ENCODE measurements at regions not wholly inside any gene's neighbourhood (a gene's known extent, or its start where the extent isn't known, plus 50 kb on each side); places are given as distances from the start of the nearest gene placed in this dataset.
"Not testable (repeated sequence)": the region's sequence is repeated elsewhere in the genome, so short reads cannot be mapped to it uniquely, and the experiment has no call there.

DNA sequence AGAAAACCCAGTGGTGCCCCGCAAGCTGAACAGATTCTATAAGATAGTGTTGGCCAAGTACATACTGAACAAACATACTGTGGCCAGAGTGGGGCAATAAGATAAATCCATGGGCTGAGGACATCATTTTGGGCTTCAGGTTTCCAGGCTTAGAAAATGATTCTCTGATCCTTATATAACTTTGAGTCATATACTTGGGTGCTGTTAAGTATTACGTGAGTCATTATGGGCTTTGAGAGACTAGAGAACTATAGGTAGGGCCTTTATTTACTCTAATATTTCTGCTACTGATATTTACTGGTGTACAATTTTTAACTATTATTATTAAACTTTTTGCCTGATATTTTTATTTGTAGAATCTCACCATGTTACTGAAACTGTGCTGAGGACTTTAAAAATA lies 586.1 kb downstream of the CENPC start:
- H3K4me3 ChIP-seq, result no peak overlapping the region
- in situ Hi-C loops (cut with MboI; ENCODE audit: low pct_unique_long_range_greater_than_20kb in 2 of 9, low sequenced_read_pairs in 9 of 9, unreplicated experiment in 9 of 9), result no loop called here
- WGBS, 10 experiments, result 0 to 100% (median 80%) methylated on average over 1 to 2 of the region's 2 CpGs; no CpG with 5 or more reads in 1 of the 10 experiments
- no peak for ATAC-seq (replicated peaks in 6 of 8)
- H3K4me1 ChIP-seq (replicated peaks in 1 of 2), result no peaks in the 10 kb centered on the region
- no peak overlapping the region for H3K27ac ChIP-seq

DNA sequence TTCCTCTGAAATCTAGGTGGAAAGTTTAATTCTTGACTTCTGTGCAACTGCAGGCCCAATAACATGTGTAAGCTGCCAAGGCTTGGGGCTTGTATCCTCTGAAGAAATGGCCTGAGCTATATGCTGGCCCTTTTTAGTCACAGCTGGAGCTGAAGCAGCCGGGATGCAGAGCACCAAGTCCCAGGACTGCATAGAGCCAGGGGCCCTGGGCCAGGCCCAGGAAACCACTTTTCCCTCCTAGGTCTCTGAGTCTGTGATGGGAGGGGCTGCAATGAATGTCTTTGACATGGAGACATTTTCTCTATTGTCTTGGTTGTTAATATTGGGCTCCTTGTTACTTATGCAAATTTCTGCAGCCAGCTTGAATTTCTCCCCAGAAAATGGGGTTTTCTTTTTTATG lies 588.5 kb downstream of the CENPC start:
- WGBS, 10 experiments, result 0 to 80% (median 69%) methylated on average over 1 of the region's 1 CpG; no CpG with 5 or more reads in 6 of the 10 experiments
- H3K4me3 ChIP-seq, result no peak overlapping the region
- in situ Hi-C loops (cut with MboI; ENCODE audit: low pct_unique_long_range_greater_than_20kb in 2 of 9, low sequenced_read_pairs in 9 of 9, unreplicated experiment in 9 of 9), result no loop called here
- H3K27ac ChIP-seq, result no peak overlapping the region
- ATAC-seq (replicated peaks in 6 of 8), result no peak
- H3K4me1 ChIP-seq (replicated peaks in 1 of 2), result no peaks in the 10 kb centered on the region

DNA sequence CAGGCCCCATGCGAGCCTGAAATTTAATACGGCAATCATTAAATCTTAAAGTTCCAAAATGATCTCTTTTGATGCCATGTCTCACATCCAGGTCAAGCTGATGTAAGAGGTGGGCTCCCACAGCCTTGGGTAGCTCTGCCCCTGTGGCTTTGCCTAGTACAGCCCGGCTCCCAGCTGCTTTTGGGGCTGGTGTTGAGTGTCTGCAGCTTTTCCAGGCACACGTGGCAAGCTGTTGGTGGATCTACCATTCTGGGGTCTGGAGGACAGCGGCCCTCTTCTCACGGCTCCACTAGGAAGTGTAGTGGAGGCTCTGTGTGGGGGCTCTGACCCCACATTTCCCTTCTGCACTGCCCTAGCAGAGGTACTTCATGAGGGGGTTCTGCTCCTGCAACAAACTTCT lies 588.9 kb downstream of the CENPC start:
- Histone ChIP-seq H3K4me3 (no peak overlapping the region), H3K27ac (no peak overlapping the region), H3K4me1 (replicated peaks in 1 of 2) (no peaks in the 10 kb centered on the region)
- 0 to 100% (median 89%) methylated on average over 1 to 4 of the region's 6 CpGs; no CpG with 5 or more reads in 4 of the 10 experiments for WGBS, 10 experiments
- in situ Hi-C loops (cut with MboI; ENCODE audit: low pct_unique_long_range_greater_than_20kb in 2 of 9, low sequenced_read_pairs in 9 of 9, unreplicated experiment in 9 of 9), result no loop called here
- ATAC-seq (replicated peaks in 6 of 8), result no peak

DNA sequence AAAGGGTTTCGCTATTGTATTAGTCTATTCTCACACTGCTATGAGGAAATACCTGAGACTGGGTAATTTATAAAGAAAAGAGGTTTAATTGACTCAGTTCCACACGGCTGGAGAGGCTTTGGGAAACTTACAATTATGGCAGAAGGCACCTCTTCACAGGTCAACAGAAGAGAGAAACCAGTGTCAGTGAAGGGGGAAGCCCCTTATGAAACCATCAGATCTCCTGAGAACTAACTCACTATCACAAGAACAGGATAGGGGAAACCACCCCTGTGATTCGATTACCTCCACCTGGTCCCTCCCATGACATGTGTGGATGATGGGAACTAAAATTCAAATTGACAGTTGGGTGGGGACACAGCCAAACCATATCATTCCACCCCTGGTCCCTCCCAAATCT lies 589.5 kb downstream of the CENPC start:
- WGBS, 10 experiments, result 0 to 100% (median 77%) methylated on average over 1 to 3 of the region's 3 CpGs; no CpG with 5 or more reads in 5 of the 10 experiments

DNA sequence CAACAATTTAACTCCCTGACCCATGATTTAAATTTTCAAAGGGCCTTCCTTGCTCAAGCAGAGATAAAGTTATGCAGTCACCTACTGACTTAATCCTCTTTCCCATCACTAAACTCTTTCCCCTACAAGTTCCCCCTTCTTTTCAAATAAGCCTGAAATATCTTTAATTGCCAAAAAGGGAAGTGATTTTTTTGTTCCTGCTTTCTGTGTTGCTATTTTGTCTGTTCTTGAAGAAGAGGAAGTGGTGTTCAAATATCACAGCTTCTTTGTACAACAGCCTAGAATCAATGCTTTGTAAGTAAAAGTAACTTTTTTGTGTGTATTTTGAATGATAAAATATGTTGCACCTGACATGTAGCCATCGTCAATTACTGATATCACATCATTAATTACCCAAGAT lies 595.9 kb downstream of the CENPC start:
- H3K27ac ChIP-seq, result no peak overlapping the region

More for the DNA sequence above, 589.5 kb downstream of the CENPC start:
- in situ Hi-C loops (cut with MboI; ENCODE audit: low pct_unique_long_range_greater_than_20kb in 2 of 9, low sequenced_read_pairs in 9 of 9, unreplicated experiment in 9 of 9), result no loop called here
- H3K4me1 ChIP-seq (replicated peaks in 1 of 2), result no peaks in the 10 kb centered on the region
- no peak overlapping the region for H3K4me3 ChIP-seq
- no peak overlapping the region for H3K27ac ChIP-seq
- ATAC-seq (replicated peaks in 6 of 8), result no peak

DNA sequence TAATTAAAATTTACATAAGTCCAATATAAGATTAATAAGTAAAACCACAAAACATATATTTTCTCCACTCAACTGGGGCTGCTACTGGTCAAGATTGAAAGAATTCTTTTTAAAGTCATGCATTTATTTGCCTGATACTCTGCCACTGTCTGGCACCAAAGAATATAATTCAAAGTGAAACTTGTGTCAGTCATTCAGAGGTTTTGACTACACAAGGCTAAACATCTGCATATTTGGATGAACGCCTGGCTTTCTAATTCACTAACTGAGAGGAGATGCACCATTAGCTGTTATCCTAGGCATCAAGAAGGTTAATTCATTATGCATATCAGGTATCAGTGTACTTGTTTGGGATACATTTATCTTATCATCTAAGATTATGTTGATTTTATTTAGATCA lies 598.5 kb downstream of the CENPC start:
- Histone ChIP-seq H3K27ac (no peak overlapping the region), H3K4me1 (replicated peaks in 1 of 2) (peaks cover 0 to 2% of the 10 kb centered on the region in 2 donors), H3K4me3 (no peak overlapping the region)
- in situ Hi-C loops (cut with MboI; ENCODE audit: low pct_unique_long_range_greater_than_20kb in 2 of 9, low sequenced_read_pairs in 9 of 9, unreplicated experiment in 9 of 9), result no loop called here
- 0 to 100% (median 83%) methylated on average over 1 of the region's 1 CpG; no CpG with 5 or more reads in 3 of the 10 experiments for WGBS, 10 experiments
- ATAC-seq (replicated peaks in 6 of 8), result peak in 2 of 8 experiments; percentile 32 to 59

More for the DNA sequence above, 595.9 kb downstream of the CENPC start:
- Histone ChIP-seq H3K4me3 (no peak overlapping the region), H3K4me1 (replicated peaks in 1 of 2) (peaks cover 0 to 2% of the 10 kb centered on the region in 2 donors)
- ATAC-seq (replicated peaks in 6 of 8), result no peak
- 0 to 100% (median 56%) methylated on average over 1 of the region's 1 CpG for WGBS, 10 experiments
- in situ Hi-C loops (cut with MboI; ENCODE audit: low pct_unique_long_range_greater_than_20kb in 2 of 9, low sequenced_read_pairs in 9 of 9, unreplicated experiment in 9 of 9), result no loop called here

DNA sequence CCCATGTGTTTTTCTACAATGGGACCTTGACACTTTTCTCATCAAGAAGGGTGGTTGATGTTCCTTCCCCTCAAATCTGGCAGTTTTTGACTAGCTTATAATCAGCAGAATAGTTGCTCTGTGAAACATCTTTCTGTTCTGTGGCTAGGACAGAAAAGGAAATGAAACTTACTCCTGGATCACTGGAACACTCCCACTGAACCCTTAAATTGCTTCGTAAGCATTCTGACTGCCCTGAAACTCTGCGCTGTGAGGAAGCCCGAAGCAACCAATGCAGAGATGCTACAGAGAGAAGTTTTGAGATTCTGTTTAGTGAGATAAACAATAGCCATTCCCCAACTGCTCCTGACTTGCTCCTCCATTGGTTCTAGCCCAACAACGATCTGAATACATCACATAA lies 602.2 kb downstream of the CENPC start:
- in situ Hi-C loops (cut with MboI; ENCODE audit: low pct_unique_long_range_greater_than_20kb in 2 of 9, low sequenced_read_pairs in 9 of 9, unreplicated experiment in 9 of 9), result no loop called here
- no peak overlapping the region for H3K4me3 ChIP-seq
- H3K4me1 ChIP-seq (replicated peaks in 1 of 2), result peaks cover 0 to 2% of the 10 kb centered on the region in 2 donors
- WGBS, 10 experiments, result 0 to 84% (median 50%) methylated on average over 1 to 4 of the region's 4 CpGs; no CpG with 5 or more reads in 3 of the 10 experiments
- no peak overlapping the region for H3K27ac ChIP-seq
- no peak for ATAC-seq (replicated peaks in 6 of 8)

DNA sequence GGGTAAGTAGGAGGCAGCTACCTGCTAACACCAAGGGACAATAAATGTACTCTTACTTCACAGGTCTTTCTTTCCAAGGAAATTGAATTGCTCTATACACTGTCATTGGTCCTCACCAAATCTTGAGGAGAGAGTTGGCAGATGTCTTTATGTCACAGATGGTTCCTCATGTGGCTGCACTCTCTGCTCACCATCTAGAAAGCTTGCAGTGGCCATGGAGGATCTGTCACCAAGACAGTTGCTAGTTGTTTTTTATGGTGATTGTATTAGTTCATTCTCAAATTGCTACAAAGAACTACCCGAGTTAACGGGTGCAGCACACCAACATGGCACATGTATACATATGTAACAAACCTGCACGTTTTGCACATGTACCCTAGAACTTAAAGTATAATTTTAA lies 613.3 kb downstream of the CENPC start:
- H3K4me3 ChIP-seq; ATAC-seq (replicated peaks in 6 of 8); in situ Hi-C loops (cut with MboI; ENCODE audit: low pct_unique_long_range_greater_than_20kb in 2 of 9, low sequenced_read_pairs in 9 of 9, unreplicated experiment in 9 of 9); H3K27ac ChIP-seq; H3K4me1 ChIP-seq (replicated peaks in 1 of 2): not testable (repeated sequence)
- WGBS, 10 experiments, result 25 to 95% (median 78%) methylated on average over 1 to 3 of the region's 3 CpGs; no CpG with 5 or more reads in 2 of the 10 experiments

DNA sequence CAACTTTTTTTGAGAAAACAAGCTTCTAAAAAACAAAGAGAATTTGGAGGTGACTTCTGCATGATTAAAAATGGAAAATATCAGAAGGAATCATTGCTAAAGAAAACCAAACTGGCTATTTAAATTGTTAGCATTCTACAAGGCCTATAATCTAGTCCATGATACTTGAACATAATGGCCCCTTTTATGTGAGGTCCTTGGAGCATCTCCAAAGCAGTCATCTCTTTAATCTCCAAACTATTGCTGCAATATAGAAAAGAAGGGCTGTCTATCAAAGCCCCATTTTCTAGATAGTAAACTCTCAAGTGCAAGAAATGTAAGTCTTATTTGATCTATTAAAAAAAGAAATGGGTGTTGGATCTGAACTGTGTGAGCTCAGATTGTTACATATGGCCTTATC lies 615.1 kb downstream of the CENPC start:
- H3K4me3 ChIP-seq, result no peak overlapping the region
- H3K27ac ChIP-seq, result no peak overlapping the region
- peaks cover 0 to 7% of the 10 kb centered on the region in 2 donors for H3K4me1 ChIP-seq (replicated peaks in 1 of 2)
- in situ Hi-C loops (cut with MboI; ENCODE audit: low pct_unique_long_range_greater_than_20kb in 2 of 9, low sequenced_read_pairs in 9 of 9, unreplicated experiment in 9 of 9), result no loop called here
- no peak for ATAC-seq (replicated peaks in 6 of 8)

DNA sequence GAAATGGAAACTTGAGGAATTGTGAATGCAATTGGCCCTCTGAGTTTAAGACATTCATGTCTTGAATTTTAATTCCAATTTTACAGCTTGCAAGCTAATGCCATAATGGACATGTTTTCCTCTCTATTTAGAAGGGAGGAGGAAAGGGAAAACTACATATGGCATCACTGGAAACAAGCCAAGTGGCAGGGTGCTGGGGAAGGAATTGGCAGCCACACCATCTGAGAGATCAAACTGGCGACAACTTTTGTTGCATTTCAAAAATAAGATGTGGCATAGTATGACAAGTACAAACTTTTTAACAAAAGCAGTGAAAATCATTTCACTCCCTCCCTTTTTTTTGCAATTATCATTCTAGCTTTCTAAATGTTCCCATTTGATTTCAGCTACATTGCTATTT lies 615.6 kb downstream of the CENPC start:
- Histone ChIP-seq H3K27ac (no peak overlapping the region), H3K4me3 (no peak overlapping the region), H3K4me1 (replicated peaks in 1 of 2) (peaks cover 0 to 7% of the 10 kb centered on the region in 2 donors)
- WGBS, 10 experiments, result 0 to 100% (median 50%) methylated on average over 1 of the region's 1 CpG; no CpG with 5 or more reads in 2 of the 10 experiments
- ATAC-seq (replicated peaks in 6 of 8), result no peak
- in situ Hi-C loops (cut with MboI; ENCODE audit: low pct_unique_long_range_greater_than_20kb in 2 of 9, low sequenced_read_pairs in 9 of 9, unreplicated experiment in 9 of 9), result no loop called here

DNA sequence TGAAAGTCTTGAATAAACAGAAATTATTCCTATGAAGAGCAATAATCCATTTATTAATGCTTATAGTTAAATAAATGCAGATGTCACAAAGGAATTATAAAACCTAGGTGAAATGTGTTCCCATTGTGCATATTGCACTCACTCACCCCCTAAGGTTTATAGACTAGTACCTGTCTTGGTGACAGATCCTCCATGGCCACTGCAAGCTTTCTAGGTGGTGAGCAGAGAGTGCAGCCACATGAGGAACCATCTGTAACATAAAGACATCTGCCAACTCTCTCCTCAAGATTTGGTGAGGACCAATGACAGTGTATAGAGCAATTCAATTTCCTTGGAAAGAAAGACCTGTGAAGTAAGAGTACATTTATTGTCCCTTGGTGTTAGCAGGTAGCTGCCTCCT lies 616.4 kb downstream of the CENPC start:
- H3K4me3 ChIP-seq; ATAC-seq (replicated peaks in 6 of 8); H3K27ac ChIP-seq; in situ Hi-C loops (cut with MboI; ENCODE audit: low pct_unique_long_range_greater_than_20kb in 2 of 9, low sequenced_read_pairs in 9 of 9, unreplicated experiment in 9 of 9); H3K4me1 ChIP-seq (replicated peaks in 1 of 2): not testable (repeated sequence)

DNA sequence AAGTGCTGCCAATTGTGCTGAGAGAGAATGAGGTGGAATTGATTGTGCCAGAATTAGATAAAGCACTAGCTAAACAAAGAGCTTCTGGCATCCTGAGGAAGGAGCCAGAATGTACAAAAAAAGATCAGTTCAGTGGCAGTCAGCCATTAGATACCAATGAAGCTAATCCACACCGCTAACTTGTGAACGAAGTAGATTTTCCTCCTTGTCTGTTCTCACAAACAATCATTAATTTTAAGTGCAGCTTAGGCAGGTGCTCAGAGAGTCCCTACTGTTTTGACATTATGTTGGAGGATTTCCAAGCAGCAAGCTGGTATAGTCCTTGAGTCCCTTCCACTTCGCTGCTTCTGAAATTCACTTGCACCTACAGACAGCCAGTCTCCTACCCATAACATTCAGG lies 617.4 kb downstream of the CENPC start:
- Histone ChIP-seq H3K4me1 (replicated peaks in 1 of 2) (peaks cover 0 to 7% of the 10 kb centered on the region in 2 donors), H3K27ac (no peak overlapping the region), H3K4me3 (no peak overlapping the region)
- in situ Hi-C loops (cut with MboI; ENCODE audit: low pct_unique_long_range_greater_than_20kb in 2 of 9, low sequenced_read_pairs in 9 of 9, unreplicated experiment in 9 of 9), result no loop called here
- peak in 4 of 8 experiments; percentile 16 to 43 (median 20) for ATAC-seq (replicated peaks in 6 of 8)
- 8 to 100% (median 63%) methylated on average over 2 to 3 of the region's 3 CpGs; no CpG with 5 or more reads in 2 of the 10 experiments for WGBS, 10 experiments

DNA sequence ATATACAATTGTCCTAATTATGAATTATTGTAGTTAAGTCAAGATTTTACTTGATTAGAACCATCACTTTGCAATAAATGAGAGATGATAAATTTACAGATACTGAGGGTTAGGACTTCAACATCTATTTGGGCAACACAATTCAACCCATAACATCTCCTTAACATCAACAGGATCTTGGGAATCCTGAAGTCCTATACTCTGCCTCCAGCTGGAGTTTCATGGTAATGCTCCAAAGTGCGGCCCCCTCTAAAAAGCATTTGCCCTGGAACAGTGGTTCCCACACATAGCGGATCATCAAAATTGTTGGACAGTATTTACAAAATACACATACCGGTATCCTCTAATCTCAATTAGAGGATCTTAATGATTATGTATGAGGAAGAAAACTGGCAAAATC lies 618.6 kb downstream of the CENPC start:
- no peak for ATAC-seq (replicated peaks in 6 of 8)
- 31 to 100% (median 100%) methylated on average over 1 to 3 of the region's 3 CpGs; no CpG with 5 or more reads in 3 of the 10 experiments for WGBS, 10 experiments
- Histone ChIP-seq H3K4me3 (no peak overlapping the region), H3K4me1 (replicated peaks in 1 of 2) (peaks cover 0 to 7% of the 10 kb centered on the region in 2 donors), H3K27ac (no peak overlapping the region)
- in situ Hi-C loops (cut with MboI; ENCODE audit: low pct_unique_long_range_greater_than_20kb in 2 of 9, low sequenced_read_pairs in 9 of 9, unreplicated experiment in 9 of 9), result no loop called here

DNA sequence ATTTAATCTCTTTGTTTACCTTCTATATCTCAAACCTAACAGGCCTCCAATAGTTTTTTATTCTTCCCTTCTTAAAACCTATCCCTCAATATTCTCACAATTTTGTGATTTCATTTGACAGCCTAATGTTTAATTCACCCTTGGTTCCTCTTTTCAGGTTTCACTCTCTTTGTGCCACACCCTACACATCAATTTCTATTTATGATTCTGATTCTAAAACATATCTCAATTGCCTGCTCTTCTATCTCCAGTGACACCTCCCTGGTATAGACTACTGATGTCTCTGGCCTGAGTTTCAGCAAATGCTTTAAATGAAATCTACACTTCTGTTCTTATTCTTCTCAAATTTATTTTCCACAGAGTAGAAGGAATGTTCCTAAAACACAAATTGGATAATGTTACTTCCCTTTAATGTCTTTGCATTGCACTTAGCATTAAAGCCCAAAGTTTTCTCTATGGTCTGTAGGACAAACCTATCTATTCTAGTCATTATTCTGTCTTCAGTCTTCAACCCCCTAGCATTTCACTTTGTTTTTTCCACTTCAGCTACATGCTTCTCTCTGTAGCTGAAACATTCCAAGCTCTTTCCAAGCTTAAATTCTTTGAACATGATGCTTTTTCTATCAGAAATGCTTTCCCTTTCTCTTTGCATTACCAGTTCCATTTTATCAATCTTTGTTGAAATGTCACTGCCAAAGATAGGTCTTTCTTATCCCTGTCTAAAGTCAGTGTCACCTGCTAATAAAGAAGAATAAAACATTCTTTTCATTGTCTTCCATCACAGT lies 622.0 kb downstream of the CENPC start:
- Histone ChIP-seq H3K4me1 (replicated peaks in 1 of 2) (peaks cover 0 to 7% of the 10 kb centered on the region in 2 donors), H3K27ac (no peak overlapping the region), H3K4me3 (no peak overlapping the region)
- peak in 1 of 8 experiments; percentile 36 for ATAC-seq (replicated peaks in 6 of 8)
- in situ Hi-C loops (cut with MboI; ENCODE audit: low pct_unique_long_range_greater_than_20kb in 2 of 9, low sequenced_read_pairs in 9 of 9, unreplicated experiment in 9 of 9), result no loop called here

Measured in motor neuron (in vitro differentiated cells).